ENCODE measurements at regions not wholly inside any gene's neighbourhood (a gene's known extent, or its start where the extent isn't known, plus 50 kb on each side); places are given as distances from the start of the nearest gene placed in this dataset.

- TF ChIP-seq CTCF (IDR thresholded peaks at IDR 0.05) (no peak), POLR2A (IDR thresholded peaks at IDR 0.05) (no peak)
Observed at GRCh38 chr7:131047651-131048304, 279.9 kb upstream of the MKLN1 start.
